ENCODE measurements at regions not wholly inside any gene's neighbourhood (a gene's known extent, or its start where the extent isn't known, plus 50 kb on each side); places are given as distances from the start of the nearest gene placed in this dataset.

GRCh38 chr5:106974272-106974671 lies 696.5 kb downstream of the EFNA5 start:
- no peak overlapping the region for H3K4me3 ChIP-seq (ENCODE audit: low read depth in 1 of 2, low read length in 1 of 2)
- TF ChIP-seq CTCF (IDR thresholded peaks at IDR 0.05): no peak
- H3K36me3 ChIP-seq: no peaks in the 10 kb centered on the region
- no peaks in the 10 kb centered on the region for H3K4me1 ChIP-seq (ENCODE audit: control insufficient read depth in 1 of 2, insufficient read depth in 1 of 2, low read depth in 1 of 2, low read length in 1 of 2)
- H3K27me3 ChIP-seq: no peaks in the 10 kb centered on the region
- H3K27ac ChIP-seq: no peak overlapping the region
- no peaks in the 10 kb centered on the region for H3K9me3 ChIP-seq

- Histone ChIP-seq H3K4me3 (ENCODE audit: low read depth in 1 of 2, low read length in 1 of 2) (no peak overlapping the region), H3K27ac (no peak overlapping the region), H3K9me3 (no peaks in the 10 kb centered on the region), H3K36me3 (no peaks in the 10 kb centered on the region), H3K4me1 (ENCODE audit: control insufficient read depth in 1 of 2, insufficient read depth in 1 of 2, low read depth in 1 of 2, low read length in 1 of 2) (no peaks in the 10 kb centered on the region), H3K27me3 (no peaks in the 10 kb centered on the region)
- no peak for TF ChIP-seq CTCF (IDR thresholded peaks at IDR 0.05)
These were observed 703.9 kb downstream of the EFNA5 start for GRCh38 chr5:106966686-106967315.

DNA sequence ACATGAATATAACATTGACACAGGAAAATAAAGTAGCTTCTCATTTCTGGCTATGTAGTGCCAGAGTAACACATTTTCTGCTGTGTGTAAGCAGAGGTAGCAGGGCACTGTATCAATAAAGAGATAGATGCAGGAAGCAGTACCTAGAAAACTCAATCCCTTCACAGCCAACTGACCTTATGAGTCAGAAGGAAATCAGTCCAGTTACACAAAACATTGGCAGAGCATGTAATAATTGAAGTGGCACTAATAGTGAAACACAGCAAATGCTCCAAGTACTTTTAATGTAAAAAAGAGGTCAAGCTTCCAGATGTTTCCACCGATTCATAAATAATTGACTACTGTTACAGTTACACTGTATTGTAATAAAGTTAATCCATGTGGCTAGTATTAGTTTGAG lies 706.6 kb downstream of the EFNA5 start:
- Histone ChIP-seq H3K27me3 (no peaks in the 10 kb centered on the region), H3K36me3 (no peaks in the 10 kb centered on the region), H3K27ac (no peak overlapping the region), H3K4me1 (ENCODE audit: control insufficient read depth in 1 of 2, insufficient read depth in 1 of 2, low read depth in 1 of 2, low read length in 1 of 2) (no peaks in the 10 kb centered on the region), H3K9me3 (no peaks in the 10 kb centered on the region), H3K4me3 (ENCODE audit: low read depth in 1 of 2, low read length in 1 of 2) (no peak overlapping the region)
- TF ChIP-seq CTCF (IDR thresholded peaks at IDR 0.05): no peak

DNA sequence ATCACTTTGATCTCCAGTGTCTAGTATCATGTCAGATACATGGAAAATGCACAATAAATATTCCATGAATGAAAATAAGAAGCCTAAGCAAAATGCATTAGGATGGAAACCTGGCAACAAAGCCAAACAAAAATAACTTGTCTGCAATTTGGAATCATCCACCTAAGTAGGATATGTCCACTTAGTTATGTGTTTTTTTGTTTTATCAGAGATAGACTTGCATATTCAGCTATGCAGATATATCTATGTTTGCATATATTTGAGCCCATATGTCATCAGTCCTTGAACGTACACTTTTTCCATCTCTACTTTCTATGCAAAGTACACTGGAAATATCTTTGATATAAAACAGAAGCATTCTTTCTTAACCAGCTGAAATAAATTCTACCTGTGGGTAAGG lies 707.1 kb downstream of the EFNA5 start:
- no peak for TF ChIP-seq CTCF (IDR thresholded peaks at IDR 0.05)
- no peak overlapping the region for H3K4me3 ChIP-seq (ENCODE audit: low read depth in 1 of 2, low read length in 1 of 2)
- no peak overlapping the region for H3K27ac ChIP-seq
- H3K27me3 ChIP-seq: no peaks in the 10 kb centered on the region
- H3K4me1 ChIP-seq (ENCODE audit: control insufficient read depth in 1 of 2, insufficient read depth in 1 of 2, low read depth in 1 of 2, low read length in 1 of 2): no peaks in the 10 kb centered on the region
- H3K36me3 ChIP-seq: no peaks in the 10 kb centered on the region
- no peaks in the 10 kb centered on the region for H3K9me3 ChIP-seq

DNA sequence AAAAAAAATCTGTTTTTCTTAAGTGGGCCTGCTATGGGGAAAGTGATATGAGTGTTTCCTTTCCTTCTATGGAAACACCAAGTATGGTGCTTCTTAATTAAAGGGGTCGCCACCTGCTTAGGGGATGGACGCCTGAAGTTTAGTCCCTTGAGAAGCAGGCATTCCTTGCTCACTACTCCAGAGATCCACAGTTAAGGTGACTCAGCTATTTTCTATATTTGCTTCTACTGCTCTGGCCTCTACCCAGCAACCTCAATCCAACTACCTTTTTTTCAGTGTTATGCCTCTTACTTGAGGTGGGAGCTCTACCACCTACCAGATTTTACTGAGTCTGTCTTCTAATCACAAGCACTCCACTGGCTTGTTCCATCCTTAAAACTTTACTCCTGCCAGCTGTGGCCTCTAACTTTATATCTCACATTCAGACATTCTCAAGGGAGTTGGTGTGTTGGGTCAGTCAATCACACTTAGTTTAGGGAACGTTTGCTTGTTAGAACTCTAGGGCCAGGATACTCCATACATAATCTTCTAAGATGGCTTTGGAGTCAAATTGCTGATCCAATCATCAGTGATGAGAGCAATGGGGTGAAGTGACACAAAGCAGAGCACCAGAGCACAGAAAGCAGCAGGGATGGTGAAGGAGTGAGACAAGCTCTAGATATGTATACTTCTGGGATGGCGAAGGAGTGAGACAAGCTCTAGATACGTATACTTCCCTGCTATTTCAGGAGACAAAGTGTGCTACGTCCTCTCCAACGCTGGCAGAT lies 708.1 kb downstream of the EFNA5 start:
- TF ChIP-seq CTCF (IDR thresholded peaks at IDR 0.05): no peak
- Histone ChIP-seq H3K4me1 (ENCODE audit: control insufficient read depth in 1 of 2, insufficient read depth in 1 of 2, low read depth in 1 of 2, low read length in 1 of 2) (no peaks in the 10 kb centered on the region), H3K4me3 (ENCODE audit: low read depth in 1 of 2, low read length in 1 of 2) (no peak overlapping the region), H3K9me3 (no peaks in the 10 kb centered on the region), H3K27ac (no peak overlapping the region), H3K36me3 (no peaks in the 10 kb centered on the region), H3K27me3 (no peaks in the 10 kb centered on the region)

All from neutrophil (primary cell).